Gastrocnemius medialis (tissue), 4 donors: ENCODE measurements at regions not wholly inside any gene's neighbourhood (a gene's known extent, or its start where the extent isn't known, plus 50 kb on each side); places are given as distances from the start of the nearest gene placed in this dataset.

Experiments used
- CTCF ChIP-seq, 5 experiments: fragments of 450-650 bp in 3 of 5; fragments of 200-600 bp in 2 of 5; sonication (generic) in 2 of 5; IDR thresholded peaks in 4 of 5; conservative IDR thresholded peaks in 1 of 5; 1 replicate in 4 of 5; 2 replicates in 1 of 5; pipeline ENCODE4 v1.5.1; 2016 to 2019; ENCODE audit warnings: antibody characterized with exemption in 5 of 5, mild to moderate bottlenecking in 3 of 5, moderate library complexity in 3 of 5
- POLR2A ChIP-seq, 2 donors: fragments of 450-650 bp; IDR thresholded peaks; one replicate each; pipeline ENCODE4 v1.6.1; 2017; ENCODE audit warnings: antibody characterized with exemption in 2 of 2, mild to moderate bottlenecking in 2 of 2, moderate library complexity in 2 of 2

GRCh38 chr10:56449770-56450169 is 88.7 kb upstream of the ZWINT start:
- TF ChIP-seq CTCF (IDR thresholded peaks at IDR 0.05 in 4 of 5, conservative IDR thresholded peaks at IDR 0.05 in 1 of 5) (no peak), POLR2A (IDR thresholded peaks at IDR 0.05) (no peak)
